HG02588 (cell line): ENCODE measurements at regions not wholly inside any gene's neighbourhood (a gene's known extent, or its start where the extent isn't known, plus 50 kb on each side); places are given as distances from the start of the nearest gene placed in this dataset.
"Not testable (repeated sequence)": the region's sequence is repeated elsewhere in the genome, so short reads cannot be mapped to it uniquely, and the experiment has no call there.

ENCODE experiments used
- ATAC-seq: cut with Tn5 transposase; IDR thresholded peaks from one replicate; pipeline ENCODE4 v1.9.1; 2021; ENCODE audit warnings: mild to moderate bottlenecking, moderate library complexity; ENCODE audit not compliant: unreplicated experiment

- no peak for ATAC-seq
Measured at GRCh38 chr5:144742361-144742760, 571.7 kb downstream of the KCTD16 start.

GRCh38 chr5:144731786-144732185 is 561.1 kb downstream of the KCTD16 start:
- ATAC-seq, result no peak

- peak; percentile 47 for ATAC-seq
Measured at GRCh38 chr5:144712090-144712489, 541.4 kb downstream of the KCTD16 start.

GRCh38 chr5:144711172-144711571 is 540.5 kb downstream of the KCTD16 start:
- ATAC-seq, result no peak

- no peak for ATAC-seq
Measured at GRCh38 chr5:144710637-144711036, 540.0 kb downstream of the KCTD16 start.

GRCh38 chr5:144703776-144704175 is 533.1 kb downstream of the KCTD16 start:
- ATAC-seq, result no peak

- no peak for ATAC-seq
Measured at GRCh38 chr5:144698484-144698883, 527.8 kb downstream of the KCTD16 start.

- ATAC-seq, result no peak
Measured at GRCh38 chr5:144697847-144698262, 527.2 kb downstream of the KCTD16 start.

- ATAC-seq, result no peak
Measured at GRCh38 chr5:144691936-144692335, 521.3 kb downstream of the KCTD16 start.

- ATAC-seq, result no peak
Measured at GRCh38 chr5:144684899-144685298, 514.2 kb downstream of the KCTD16 start.

- no peak for ATAC-seq
Measured at GRCh38 chr5:144680711-144681110, 510.0 kb downstream of the KCTD16 start.

- no peak for ATAC-seq
Measured at GRCh38 chr5:144671066-144671465, 500.4 kb downstream of the KCTD16 start.

- ATAC-seq, result no peak
Measured at GRCh38 chr5:144659634-144660227, 489.1 kb downstream of the KCTD16 start.

GRCh38 chr5:144644317-144644716 is 473.6 kb downstream of the KCTD16 start:
- no peak for ATAC-seq

GRCh38 chr5:144638787-144639186 is 468.1 kb downstream of the KCTD16 start:
- no peak for ATAC-seq

GRCh38 chr5:144634138-144634537 is 463.5 kb downstream of the KCTD16 start:
- ATAC-seq, result no peak

GRCh38 chr5:144598451-144599068 is 427.9 kb downstream of the KCTD16 start:
- ATAC-seq, result no peak

- no peak for ATAC-seq
Measured at GRCh38 chr5:144596517-144596916, 425.8 kb downstream of the KCTD16 start.

GRCh38 chr5:144594919-144595318 is 424.2 kb downstream of the KCTD16 start:
- ATAC-seq, result no peak

- ATAC-seq, result not testable (repeated sequence)
Measured at GRCh38 chr5:144594234-144594633, 423.6 kb downstream of the KCTD16 start.

GRCh38 chr5:144585681-144586080 is 415.0 kb downstream of the KCTD16 start:
- no peak for ATAC-seq

GRCh38 chr5:144583541-144584449 is 413.1 kb downstream of the KCTD16 start:
- no peak for ATAC-seq
